Transverse colon (tissue), 4 donors: ENCODE measurements at regions not wholly inside any gene's neighbourhood (a gene's known extent, or its start where the extent isn't known, plus 50 kb on each side); places are given as distances from the start of the nearest gene placed in this dataset.

Experiments used
- DNase-seq: peaks from one replicate; pipeline ENCODE4 v3.0.0-alpha.2; 2019
- H3K27ac ChIP-seq, 4 donors: fragments of 200-600 bp; sonication (generic); 2 replicates each; pipeline ENCODE4 v1.5.1; 2016 to 2018; ENCODE audit warnings: inconsistent platforms in 4 of 4
- H3K27me3 ChIP-seq: fragments of 200-600 bp; sonication (generic); 2 replicates; pipeline ENCODE4 v1.5.1; 2017; ENCODE audit warnings: inconsistent platforms
- H3K36me3 ChIP-seq, 4 donors: fragments of 200-600 bp; sonication (generic); 2 replicates each; pipeline ENCODE4 v1.5.1; 2017 to 2019; ENCODE audit warnings: inconsistent platforms in 4 of 4
- H3K4me1 ChIP-seq, 4 donors: fragments of 200-600 bp; sonication (generic); 2 replicates each; pipeline ENCODE4 v1.5.1; 2017 to 2020; ENCODE audit warnings: inconsistent platforms in 4 of 4
- H3K4me3 ChIP-seq, 4 donors: fragments of 200-600 bp; sonication (generic); 1 replicate in 1 of 4; 2 replicates in 3 of 4; pipeline versions ENCODE4 v1.5.1 to v1.6.1; 2017 to 2019; ENCODE audit warnings: inconsistent platforms in 4 of 4
- H3K9me3 ChIP-seq, 2 donors: fragments of 200-600 bp; sonication (generic); 2 replicates each; pipeline ENCODE4 v1.5.1; 2017 to 2019; ENCODE audit warnings: inconsistent platforms in 2 of 2
- EP300 ChIP-seq: sonication (generic); formaldehyde crosslinking; IDR thresholded peaks from one replicate; pipeline ENCODE4 v1.6.1; 2017; ENCODE audit warnings: antibody characterized with exemption, low read depth
- POLR2A ChIP-seq: fragments of 450-650 bp; IDR thresholded peaks from one replicate; pipeline ENCODE4 v1.6.1; 2016; ENCODE audit warnings: antibody characterized with exemption, mild to moderate bottlenecking, moderate library complexity
- POLR2AphosphoS5 ChIP-seq, 3 donors: sonication (generic); formaldehyde crosslinking; IDR thresholded peaks; one replicate each; pipeline ENCODE4 v1.6.1; 2016; ENCODE audit warnings: antibody characterized with exemption in 3 of 3
- WGBS, 2 donors: methylation state at CpG; one replicate each; pipeline ENCODE4 v1.1.5; 2018; ENCODE audit warnings: low coverage in 1 of 2; 5-methylcytosine and 5-hydroxymethylcytosine counted together
- in situ Hi-C, 4 donors: fragments of 200-750 bp; cut with MboI; loops; one replicate each; pipeline versions ENCODE4 v1.15.0 to v1.15.1; 2017; ENCODE audit warnings: low sequenced_read_pairs in 3 of 4, low pct_ligation_motif_present in 1 of 4, low pct_unique_long_range_greater_than_20kb in 1 of 4
- intact Hi-C: fragments of 100-400 bp; cut with DNase I; formaldehyde crosslinking; loops from one replicate; pipeline ENCODE4 v1.15.1; 2023; ENCODE audit warnings: low total_unique reads
- TF ChIP-seq, protein P1 (sequence below), 5 experiments: fragments of 200-600 bp in 3 of 5; fragments of 450-650 bp in 2 of 5; sonication (generic) in 3 of 5; IDR thresholded peaks; 1 replicate in 2 of 5; 2 replicates in 3 of 5; pipeline ENCODE4 v1.5.1; 2016 to 2017; ENCODE audit warnings: antibody characterized with exemption in 5 of 5, inconsistent platforms in 3 of 5, mild to moderate bottlenecking in 2 of 5, moderate library complexity in 1 of 5

DNA sequence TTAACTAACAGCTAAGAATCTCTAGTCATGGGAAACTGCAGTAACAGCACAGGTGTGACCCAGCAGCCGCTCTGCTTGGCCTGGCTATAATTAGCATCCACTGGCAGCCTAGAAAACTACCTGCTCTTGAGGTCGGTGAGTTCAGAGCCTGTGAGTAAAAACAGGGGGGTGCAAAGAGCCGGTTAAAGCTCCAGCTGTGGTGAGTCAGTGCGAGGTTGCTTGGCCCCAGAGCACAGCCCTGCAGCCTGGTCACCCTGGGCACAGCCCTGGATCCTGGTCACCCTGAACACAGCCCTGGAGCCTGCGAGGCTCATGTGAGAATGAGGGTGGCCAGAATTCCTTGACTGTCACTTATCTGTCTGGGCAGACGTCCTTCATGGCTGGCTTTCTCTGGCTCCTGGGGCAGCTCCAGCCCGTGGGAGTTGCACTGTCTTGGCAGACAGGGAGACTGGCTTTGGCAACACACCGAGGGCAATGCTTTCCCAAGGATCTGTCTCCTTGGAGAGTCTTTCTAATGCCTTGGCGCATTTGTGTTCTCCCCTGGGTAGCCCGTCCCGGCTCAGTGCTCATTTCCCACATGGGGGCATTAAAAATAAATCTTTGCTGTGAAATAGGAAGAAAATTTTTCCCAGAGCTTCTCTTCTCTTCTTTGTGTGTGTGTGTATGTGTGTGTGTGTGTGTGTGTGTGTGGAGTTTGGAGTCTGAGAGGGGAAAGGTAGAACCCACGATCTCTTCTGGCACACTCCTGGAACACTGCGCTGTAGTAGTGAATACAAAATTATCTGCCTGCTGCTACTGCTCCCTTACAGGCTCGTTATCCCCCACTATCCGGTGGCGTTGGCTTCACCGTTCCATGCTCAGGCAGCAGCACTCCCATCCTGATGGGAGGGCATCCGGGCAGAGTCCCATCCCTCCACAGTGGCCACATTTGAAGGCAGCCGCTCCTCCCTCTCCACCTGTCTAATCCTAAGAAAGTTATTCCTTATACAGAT is 250.2 kb upstream of the MEX3C start:
- Histone ChIP-seq H3K4me1 (no peaks in the 10 kb centered on the region), H3K27me3 (no peaks in the 10 kb centered on the region), H3K36me3 (no peaks in the 10 kb centered on the region), H3K27ac (no peak overlapping the region), H3K4me3 (no peak overlapping the region), H3K9me3 (no peaks in the 10 kb centered on the region)
- WGBS, 2 donors: 60 to 71% methylated on average over 10 to 19 of the region's 19 CpGs
- DNase-seq: peak; percentile 15
- intact Hi-C loops (loop anchor here (5.0 kb wide), 1 partner anchor 1080 kb away; no protein-coding TSS in a partner anchor), in situ Hi-C loops (no loop called here)
- TF ChIP-seq, protein P1, sequence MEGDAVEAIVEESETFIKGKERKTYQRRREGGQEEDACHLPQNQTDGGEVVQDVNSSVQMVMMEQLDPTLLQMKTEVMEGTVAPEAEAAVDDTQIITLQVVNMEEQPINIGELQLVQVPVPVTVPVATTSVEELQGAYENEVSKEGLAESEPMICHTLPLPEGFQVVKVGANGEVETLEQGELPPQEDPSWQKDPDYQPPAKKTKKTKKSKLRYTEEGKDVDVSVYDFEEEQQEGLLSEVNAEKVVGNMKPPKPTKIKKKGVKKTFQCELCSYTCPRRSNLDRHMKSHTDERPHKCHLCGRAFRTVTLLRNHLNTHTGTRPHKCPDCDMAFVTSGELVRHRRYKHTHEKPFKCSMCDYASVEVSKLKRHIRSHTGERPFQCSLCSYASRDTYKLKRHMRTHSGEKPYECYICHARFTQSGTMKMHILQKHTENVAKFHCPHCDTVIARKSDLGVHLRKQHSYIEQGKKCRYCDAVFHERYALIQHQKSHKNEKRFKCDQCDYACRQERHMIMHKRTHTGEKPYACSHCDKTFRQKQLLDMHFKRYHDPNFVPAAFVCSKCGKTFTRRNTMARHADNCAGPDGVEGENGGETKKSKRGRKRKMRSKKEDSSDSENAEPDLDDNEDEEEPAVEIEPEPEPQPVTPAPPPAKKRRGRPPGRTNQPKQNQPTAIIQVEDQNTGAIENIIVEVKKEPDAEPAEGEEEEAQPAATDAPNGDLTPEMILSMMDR (IDR thresholded peaks at IDR 0.05): no peak
- TF ChIP-seq POLR2AphosphoS5 (IDR thresholded peaks at IDR 0.05) (no peak), EP300 (no peak), POLR2A (no peak)

GRCh38 chr18:51448949-51449348 is 251.5 kb upstream of the MEX3C start:
- TF ChIP-seq EP300 (no peak), POLR2AphosphoS5 (IDR thresholded peaks at IDR 0.05) (no peak), POLR2A (no peak)
- TF ChIP-seq, protein P1 (IDR thresholded peaks at IDR 0.05): no peak
- H3K4me1 ChIP-seq: no peaks in the 10 kb centered on the region
- no peak overlapping the region for H3K27ac ChIP-seq
- DNase-seq: no peak
- H3K9me3 ChIP-seq: no peaks in the 10 kb centered on the region
- intact Hi-C loops (loop anchor here (5.0 kb wide), 1 partner anchor 1082 kb away; no protein-coding TSS in a partner anchor), in situ Hi-C loops (no loop called here)
- no peaks in the 10 kb centered on the region for H3K36me3 ChIP-seq
- H3K27me3 ChIP-seq: no peaks in the 10 kb centered on the region
- WGBS, 2 donors: 81 to 83% methylated on average over 1 to 9 of the region's 9 CpGs
- no peak overlapping the region for H3K4me3 ChIP-seq

DNA sequence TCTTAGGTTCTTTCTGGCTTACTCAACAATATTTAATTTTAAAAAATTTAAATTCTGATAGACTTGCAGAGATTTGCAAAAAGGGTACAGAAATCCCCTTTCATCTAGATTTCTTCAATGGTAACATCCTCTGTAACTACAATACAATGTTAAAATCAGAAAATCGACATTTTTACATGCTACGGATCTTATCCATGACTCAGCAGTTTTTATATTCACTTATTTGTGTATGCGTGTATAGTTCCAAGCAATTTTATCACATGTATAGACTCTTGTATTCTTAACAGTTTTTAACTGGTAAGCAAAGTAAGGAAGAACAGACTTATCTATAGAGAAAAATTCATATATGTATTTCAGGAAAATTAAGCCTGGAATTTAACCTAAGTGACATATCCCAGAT is 256.1 kb upstream of the MEX3C start:
- intact Hi-C loops: no loop called here
- Histone ChIP-seq H3K27me3 (no peaks in the 10 kb centered on the region), H3K27ac (no peak overlapping the region), H3K4me1 (no peaks in the 10 kb centered on the region), H3K9me3 (no peaks in the 10 kb centered on the region), H3K4me3 (no peak overlapping the region), H3K36me3 (no peaks in the 10 kb centered on the region)
- TF ChIP-seq POLR2A (no peak), EP300 (no peak), POLR2AphosphoS5 (IDR thresholded peaks at IDR 0.05) (no peak)
- TF ChIP-seq, protein P1 (IDR thresholded peaks at IDR 0.05): no peak
- 85% methylated on average over 3 of the region's 3 CpGs for WGBS, 2 donors
- no peak for DNase-seq
- in situ Hi-C loops: no loop called here

DNA sequence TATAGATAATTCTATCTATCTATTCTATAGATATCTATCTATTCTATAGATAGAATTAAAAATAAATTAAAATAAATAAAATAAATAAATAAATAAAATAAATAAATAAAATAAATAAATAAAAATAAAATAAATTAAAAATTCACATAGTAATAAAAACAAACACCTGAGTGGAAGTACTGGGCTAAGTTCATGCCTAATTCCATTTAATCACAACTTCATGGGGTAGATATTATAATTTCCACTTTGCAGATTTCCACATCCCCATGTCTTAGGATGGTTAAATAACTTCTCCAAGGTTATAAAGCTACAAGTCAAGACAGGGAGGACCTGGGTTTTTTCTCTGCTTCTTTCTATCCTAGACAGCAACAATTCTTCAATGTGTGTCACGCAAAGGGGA is 261.4 kb upstream of the MEX3C start:
- in situ Hi-C loops (no loop called here), intact Hi-C loops (no loop called here)

More for the DNA sequence above, 261.4 kb upstream of the MEX3C start:
- no peak overlapping the region for H3K4me3 ChIP-seq
- no peak overlapping the region for H3K27ac ChIP-seq
- DNase-seq: no peak
- no peaks in the 10 kb centered on the region for H3K27me3 ChIP-seq
- WGBS, 2 donors: 80 to 88% methylated on average over 1 of the region's 1 CpG
- no peak for TF ChIP-seq EP300
- no peak for TF ChIP-seq POLR2A
- TF ChIP-seq POLR2AphosphoS5 (IDR thresholded peaks at IDR 0.05): no peak
- TF ChIP-seq, protein P1 (IDR thresholded peaks at IDR 0.05): no peak
- H3K4me1 ChIP-seq: no peaks in the 10 kb centered on the region
- no peaks in the 10 kb centered on the region for H3K36me3 ChIP-seq
- no peaks in the 10 kb centered on the region for H3K9me3 ChIP-seq
